Immature natural killer cell (primary cell): ENCODE measurements at regions not wholly inside any gene's neighbourhood (a gene's known extent, or its start where the extent isn't known, plus 50 kb on each side); places are given as distances from the start of the nearest gene placed in this dataset.

ENCODE experiments used
- DNase-seq, 3 donors: peaks; one replicate each; pipeline ENCODE4 v3.0.0; 2022; ENCODE audit warnings: mixed read lengths in 1 of 3
- H3K27ac Mint-ChIP-seq, 6 donors: one replicate each; pipeline ENCODE4 v1.8.0; 2020; ENCODE audit warnings: mixed read lengths in 6 of 6, mild to moderate bottlenecking in 5 of 6, inconsistent platforms in 4 of 6, moderate library complexity in 3 of 6
- H3K27me3 Mint-ChIP-seq, 3 donors: one replicate each; pipeline ENCODE4 v1.8.0; 2020 to 2021; ENCODE audit warnings: low read depth in 3 of 3, mild to moderate bottlenecking in 3 of 3, mixed read lengths in 3 of 3, moderate library complexity in 3 of 3, inconsistent platforms in 1 of 3
- H3K36me3 Mint-ChIP-seq, 3 donors: one replicate each; pipeline ENCODE4 v1.8.0; 2020; ENCODE audit warnings: mixed read lengths in 3 of 3, inconsistent platforms in 2 of 3, mild to moderate bottlenecking in 2 of 3
- H3K4me1 Mint-ChIP-seq, 2 donors: one replicate each; pipeline ENCODE4 v1.8.0; 2020; ENCODE audit warnings: inconsistent platforms in 2 of 2, mild to moderate bottlenecking in 2 of 2, mixed read lengths in 2 of 2, moderate library complexity in 1 of 2
- H3K4me3 Mint-ChIP-seq, 5 donors: one replicate each; pipeline ENCODE4 v1.8.0; 2020; ENCODE audit warnings: mild to moderate bottlenecking in 5 of 5, mixed read lengths in 5 of 5, inconsistent platforms in 3 of 5, moderate library complexity in 3 of 5
- H3K9me3 Mint-ChIP-seq, 6 donors: one replicate each; pipeline ENCODE4 v1.8.0; 2020; ENCODE audit warnings: mild to moderate bottlenecking in 6 of 6, mixed read lengths in 6 of 6, inconsistent platforms in 4 of 6, moderate library complexity in 3 of 6

DNA sequence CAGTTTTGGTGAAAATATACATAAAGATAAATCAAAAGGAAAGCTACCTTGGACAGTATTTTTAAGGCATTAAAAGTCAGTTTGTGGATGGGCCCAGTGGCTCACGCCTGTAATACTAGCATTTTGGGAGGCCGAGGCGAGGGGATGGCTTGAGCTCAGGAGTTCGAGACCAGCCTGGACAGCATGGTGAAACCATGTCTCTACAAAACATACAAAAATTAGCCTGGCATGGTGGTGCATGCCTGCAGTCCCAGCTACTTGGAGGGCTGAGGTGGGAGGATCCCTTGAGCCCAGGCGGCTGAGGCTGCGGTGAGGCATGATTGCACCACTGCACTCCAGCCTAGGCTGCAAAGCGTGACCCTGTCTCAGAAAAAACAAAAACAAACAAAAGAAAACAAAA, 1253.8 kb downstream of the MRPL39 start:
- H3K9me3 Mint-ChIP-seq, result peaks cover 2 to 11% (median 6%) of the 10 kb centered on the region in 6 donors
- no peaks in the 10 kb centered on the region for H3K36me3 Mint-ChIP-seq
- no peaks in the 10 kb centered on the region for H3K27me3 Mint-ChIP-seq
- no peak overlapping the region for H3K27ac Mint-ChIP-seq
- H3K4me3 Mint-ChIP-seq, result no peak overlapping the region
- no peak for DNase-seq
- H3K4me1 Mint-ChIP-seq, result no peaks in the 10 kb centered on the region

DNA sequence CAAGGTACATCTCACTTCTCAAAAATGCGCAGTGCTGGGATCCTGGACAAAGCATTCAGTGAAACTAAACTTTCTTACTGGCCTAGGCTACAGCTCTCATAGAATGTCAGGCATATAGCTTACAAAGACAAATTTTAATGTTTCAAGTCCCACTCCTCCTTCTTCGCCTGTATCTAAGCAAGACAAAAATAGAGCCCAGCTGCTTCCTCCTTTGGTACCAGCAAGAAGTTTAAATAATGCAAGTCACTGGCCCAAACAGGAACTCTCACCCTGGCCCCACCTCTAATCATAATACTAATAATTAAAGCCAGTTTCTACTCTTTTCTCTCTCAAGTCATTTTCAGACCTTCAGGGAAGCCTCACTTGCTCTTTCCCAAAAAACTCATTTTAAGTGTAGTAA, 1267.9 kb downstream of the MRPL39 start:
- H3K4me1 Mint-ChIP-seq, result no peaks in the 10 kb centered on the region
- peaks cover 1 to 17% (median 6%) of the 10 kb centered on the region in 6 donors for H3K9me3 Mint-ChIP-seq
- H3K27me3 Mint-ChIP-seq, result peaks cover 0 to 2% (median 0%) of the 10 kb centered on the region in 3 donors
- no peak overlapping the region for H3K27ac Mint-ChIP-seq
- H3K36me3 Mint-ChIP-seq, result no peaks in the 10 kb centered on the region
- no peak overlapping the region for H3K4me3 Mint-ChIP-seq
- DNase-seq, result no peak

DNA sequence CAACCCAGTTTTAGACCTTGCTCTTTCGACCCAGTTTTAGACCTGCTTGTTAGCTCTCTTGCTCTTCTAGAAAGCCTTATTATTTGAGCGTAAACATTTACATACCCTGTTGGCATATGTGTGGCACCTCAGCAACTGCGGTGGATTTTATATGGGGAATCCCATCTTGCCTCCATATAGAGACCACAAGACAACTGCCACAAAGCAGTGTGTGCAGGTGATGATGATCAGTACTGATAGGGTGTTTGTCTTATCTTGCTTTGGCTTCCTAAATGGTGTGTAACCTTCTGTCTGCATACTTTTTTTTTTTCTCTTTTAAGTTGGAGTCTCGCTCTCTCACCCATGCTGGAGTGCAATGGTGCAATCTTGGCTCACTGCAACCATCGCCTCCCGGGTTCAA, 1270.8 kb downstream of the MRPL39 start:
- Mint-ChIP-seq H3K36me3 (no peaks in the 10 kb centered on the region), H3K27me3 (peaks cover 0 to 2% (median 0%) of the 10 kb centered on the region in 3 donors), H3K9me3 (peaks cover 1 to 20% (median 5%) of the 10 kb centered on the region in 6 donors), H3K4me1 (no peaks in the 10 kb centered on the region), H3K4me3 (no peak overlapping the region), H3K27ac (no peak overlapping the region)
- DNase-seq, result no peak

- H3K27me3 Mint-ChIP-seq, result no peaks in the 10 kb centered on the region
- H3K9me3 Mint-ChIP-seq, result peaks cover 0 to 9% (median 6%) of the 10 kb centered on the region in 6 donors
- H3K27ac Mint-ChIP-seq, result no peak overlapping the region
- no peaks in the 10 kb centered on the region for H3K36me3 Mint-ChIP-seq
- H3K4me1 Mint-ChIP-seq, result no peaks in the 10 kb centered on the region
- no peak for DNase-seq
- no peak overlapping the region for H3K4me3 Mint-ChIP-seq
Measured at GRCh38 chr21:24323536-24323935, 1283.7 kb downstream of the MRPL39 start.

DNA sequence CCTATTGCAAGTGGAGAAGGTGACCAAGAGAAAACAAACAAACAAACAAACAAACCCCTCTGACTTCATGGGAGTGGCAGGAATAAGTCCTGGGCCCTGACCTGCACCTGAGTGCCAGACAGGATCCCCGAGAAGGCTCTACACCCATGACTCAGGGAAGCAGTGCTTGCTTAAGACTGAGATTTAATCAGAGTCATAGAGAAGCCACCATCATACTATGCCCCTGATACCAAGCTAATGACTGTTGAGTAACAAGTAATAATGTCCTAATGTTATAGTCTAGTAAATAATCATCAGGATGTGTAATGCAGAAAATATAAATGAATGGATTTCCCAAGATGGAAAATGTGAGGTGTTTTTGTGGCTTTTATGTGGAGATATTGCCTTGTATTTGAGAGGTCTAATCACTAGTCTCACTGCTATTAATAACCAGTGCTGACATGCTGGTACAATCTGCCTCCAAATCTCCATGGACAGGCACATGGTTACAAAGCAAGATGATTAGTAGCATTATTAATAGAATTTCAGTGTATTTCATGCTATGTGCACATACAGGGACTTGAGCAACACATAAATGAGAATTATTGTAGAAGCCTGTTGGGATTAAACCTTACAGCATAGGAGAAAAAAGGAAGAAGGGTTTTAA, 1290.9 kb downstream of the MRPL39 start:
- no peaks in the 10 kb centered on the region for H3K4me1 Mint-ChIP-seq
- peaks cover 0 to 2% (median 0%) of the 10 kb centered on the region in 3 donors for H3K27me3 Mint-ChIP-seq
- H3K27ac Mint-ChIP-seq, result no peak overlapping the region
- DNase-seq, result no peak
- H3K9me3 Mint-ChIP-seq, result peaks cover 0 to 9% (median 2%) of the 10 kb centered on the region in 6 donors
- H3K36me3 Mint-ChIP-seq, result no peaks in the 10 kb centered on the region
- H3K4me3 Mint-ChIP-seq, result no peak overlapping the region

GRCh38 chr21:24310788-24311187, 1296.5 kb downstream of the MRPL39 start:
- Mint-ChIP-seq H3K4me1 (no peaks in the 10 kb centered on the region), H3K27me3 (peaks cover 0 to 2% (median 0%) of the 10 kb centered on the region in 3 donors), H3K9me3 (peaks cover 0 to 16% (median 6%) of the 10 kb centered on the region in 6 donors), H3K36me3 (no peaks in the 10 kb centered on the region), H3K4me3 (no peak overlapping the region), H3K27ac (no peak overlapping the region)
- no peak for DNase-seq

DNA sequence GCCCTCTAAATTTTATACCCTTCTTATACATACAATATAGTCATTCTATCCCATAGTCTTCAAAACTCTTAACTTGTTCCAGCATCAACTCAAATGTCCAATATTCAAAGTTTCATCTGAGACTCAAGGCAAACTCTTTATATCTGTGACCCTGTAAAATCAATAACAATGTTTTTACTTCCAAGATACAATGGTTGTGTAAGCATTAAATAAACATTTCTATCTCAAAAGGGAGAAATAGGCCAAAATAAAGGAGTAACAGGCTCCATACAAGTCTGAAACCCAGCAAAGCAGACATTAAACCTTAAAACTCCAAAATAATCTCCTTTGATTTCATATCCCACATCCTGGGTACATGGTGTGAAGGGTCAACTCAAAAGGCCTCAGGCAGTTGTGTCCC, 1299.1 kb downstream of the MRPL39 start:
- Mint-ChIP-seq H3K36me3 (no peaks in the 10 kb centered on the region), H3K27me3 (peaks cover 0 to 2% (median 0%) of the 10 kb centered on the region in 3 donors), H3K9me3 (peaks cover 0 to 18% (median 6%) of the 10 kb centered on the region in 6 donors), H3K27ac (no peak overlapping the region), H3K4me3 (no peak overlapping the region), H3K4me1 (no peaks in the 10 kb centered on the region)
- no peak for DNase-seq

DNA sequence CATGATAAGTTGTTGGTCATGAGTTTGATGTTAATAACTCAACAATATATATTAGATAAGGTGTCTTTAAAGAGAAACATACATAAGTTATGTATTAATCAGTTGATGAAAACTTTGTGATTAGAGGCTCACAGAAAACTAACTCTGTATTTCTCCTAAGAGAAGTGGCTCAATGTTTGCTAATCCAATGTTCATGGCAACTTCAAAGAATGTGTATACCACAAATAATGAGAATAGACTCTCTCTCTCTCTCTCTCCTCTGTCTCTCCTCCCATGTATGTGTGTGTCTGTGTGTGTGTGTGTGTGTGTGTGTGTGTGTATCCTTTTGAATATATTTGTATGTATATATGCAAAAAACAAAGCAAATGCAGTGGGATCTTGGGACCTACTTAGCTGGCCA, 1304.9 kb downstream of the MRPL39 start:
- H3K4me1 Mint-ChIP-seq, result no peaks in the 10 kb centered on the region
- H3K27ac Mint-ChIP-seq, result no peak overlapping the region
- no peak for DNase-seq
- H3K36me3 Mint-ChIP-seq, result no peaks in the 10 kb centered on the region
- H3K27me3 Mint-ChIP-seq, result no peaks in the 10 kb centered on the region
- H3K4me3 Mint-ChIP-seq, result no peak overlapping the region
- peaks cover 0 to 18% (median 4%) of the 10 kb centered on the region in 6 donors for H3K9me3 Mint-ChIP-seq

- Mint-ChIP-seq H3K27me3 (peaks cover 0 to 4% (median 0%) of the 10 kb centered on the region in 3 donors), H3K36me3 (no peaks in the 10 kb centered on the region)
- DNase-seq, result no peak
Measured at GRCh38 chr21:24298040-24298439, 1309.2 kb downstream of the MRPL39 start.

GRCh38 chr21:24294171-24294570, 1313.1 kb downstream of the MRPL39 start:
- peaks cover 3 to 9% of the 10 kb centered on the region in 2 donors for H3K4me1 Mint-ChIP-seq
- DNase-seq, result no peak
- peaks cover 0 to 4% (median 0%) of the 10 kb centered on the region in 3 donors for H3K27me3 Mint-ChIP-seq
- H3K36me3 Mint-ChIP-seq, result no peaks in the 10 kb centered on the region
- peaks cover 0 to 10% (median 3%) of the 10 kb centered on the region in 6 donors for H3K9me3 Mint-ChIP-seq
- no peak overlapping the region for H3K4me3 Mint-ChIP-seq
- no peak overlapping the region for H3K27ac Mint-ChIP-seq

More at GRCh38 chr21:24298040-24298439, 1309.2 kb downstream of the MRPL39 start:
- H3K27ac Mint-ChIP-seq, result no peak overlapping the region
- H3K4me3 Mint-ChIP-seq, result no peak overlapping the region
- peaks cover 0 to 22% (median 2%) of the 10 kb centered on the region in 6 donors for H3K9me3 Mint-ChIP-seq
- H3K4me1 Mint-ChIP-seq, result no peaks in the 10 kb centered on the region

GRCh38 chr21:24290151-24290833, 1317.0 kb downstream of the MRPL39 start:
- peak overlapping the region in 1 of 6 donors; percentile 61 for H3K27ac Mint-ChIP-seq
- no peaks in the 10 kb centered on the region for H3K36me3 Mint-ChIP-seq
- H3K4me3 Mint-ChIP-seq, result peak overlapping the region in 2 of 5 donors; percentile 22 to 42
- H3K9me3 Mint-ChIP-seq, result peaks cover 0 to 5% (median 3%) of the 10 kb centered on the region in 6 donors
- peaks cover 0 to 4% (median 0%) of the 10 kb centered on the region in 3 donors for H3K27me3 Mint-ChIP-seq
- peak; percentile 4 to 25 (median 12) for DNase-seq
- H3K4me1 Mint-ChIP-seq, result peaks cover 3 to 9% of the 10 kb centered on the region in 2 donors

DNA sequence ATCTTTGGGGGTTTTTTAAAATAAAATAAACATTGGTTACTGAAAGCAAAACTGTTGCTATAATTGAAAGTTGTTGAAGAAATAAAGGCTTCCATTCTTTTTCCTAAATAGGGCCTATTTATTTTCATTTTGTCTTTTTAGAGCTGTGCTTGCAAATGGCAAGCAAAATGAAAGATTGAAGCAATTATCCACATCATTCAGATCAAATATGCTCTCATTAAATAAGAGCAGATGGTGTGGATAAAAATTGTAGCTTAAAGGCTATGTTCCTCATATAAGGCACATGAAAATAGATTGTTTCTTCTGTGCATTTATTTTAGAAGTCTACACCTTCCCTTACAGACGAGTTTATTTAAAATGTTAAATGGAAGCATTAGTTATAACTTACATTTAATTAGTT, 1317.7 kb downstream of the MRPL39 start:
- H3K27me3 Mint-ChIP-seq, result peaks cover 0 to 4% (median 0%) of the 10 kb centered on the region in 3 donors
- H3K36me3 Mint-ChIP-seq, result no peaks in the 10 kb centered on the region
- H3K9me3 Mint-ChIP-seq, result peaks cover 0 to 5% (median 3%) of the 10 kb centered on the region in 6 donors
- H3K4me3 Mint-ChIP-seq, result no peak overlapping the region
- H3K4me1 Mint-ChIP-seq, result peaks cover 3 to 9% of the 10 kb centered on the region in 2 donors
- H3K27ac Mint-ChIP-seq, result no peak overlapping the region
- no peak for DNase-seq

- no peak for DNase-seq
- H3K36me3 Mint-ChIP-seq, result no peaks in the 10 kb centered on the region
- no peak overlapping the region for H3K27ac Mint-ChIP-seq
- H3K4me3 Mint-ChIP-seq, result no peak overlapping the region
- no peaks in the 10 kb centered on the region for H3K27me3 Mint-ChIP-seq
- H3K9me3 Mint-ChIP-seq, result peaks cover 0 to 12% (median 7%) of the 10 kb centered on the region in 6 donors
- no peaks in the 10 kb centered on the region for H3K4me1 Mint-ChIP-seq
Measured at GRCh38 chr21:24280596-24280995, 1326.7 kb downstream of the MRPL39 start.

GRCh38 chr21:24278711-24279110, 1328.6 kb downstream of the MRPL39 start:
- no peak overlapping the region for H3K4me3 Mint-ChIP-seq
- no peak for DNase-seq
- peaks cover 2 to 11% (median 7%) of the 10 kb centered on the region in 6 donors for H3K9me3 Mint-ChIP-seq
- no peaks in the 10 kb centered on the region for H3K4me1 Mint-ChIP-seq
- no peak overlapping the region for H3K27ac Mint-ChIP-seq
- no peaks in the 10 kb centered on the region for H3K36me3 Mint-ChIP-seq
- H3K27me3 Mint-ChIP-seq, result no peaks in the 10 kb centered on the region
